ENCODE measurements at regions not wholly inside any gene's neighbourhood (a gene's known extent, or its start where the extent isn't known, plus 50 kb on each side); places are given as distances from the start of the nearest gene placed in this dataset.
"Not testable (repeated sequence)": the region's sequence is repeated elsewhere in the genome, so short reads cannot be mapped to it uniquely, and the experiment has no call there.

- peak; percentile 46 for ATAC-seq
- H3K4me1 Mint-ChIP-seq, result no peaks in the 10 kb centered on the region
- peaks cover 3% of the 10 kb centered on the region for H3K9me3 Mint-ChIP-seq
- H3K36me3 Mint-ChIP-seq, result no peaks in the 10 kb centered on the region
- H3K27me3 Mint-ChIP-seq, result no peaks in the 10 kb centered on the region
- no peak overlapping the region for H3K27ac Mint-ChIP-seq
- H3K4me3 Mint-ChIP-seq, result no peak overlapping the region
Observed at GRCh38 chr5:74402553-74402952, 238.0 kb downstream of the ENC1 start.

DNA sequence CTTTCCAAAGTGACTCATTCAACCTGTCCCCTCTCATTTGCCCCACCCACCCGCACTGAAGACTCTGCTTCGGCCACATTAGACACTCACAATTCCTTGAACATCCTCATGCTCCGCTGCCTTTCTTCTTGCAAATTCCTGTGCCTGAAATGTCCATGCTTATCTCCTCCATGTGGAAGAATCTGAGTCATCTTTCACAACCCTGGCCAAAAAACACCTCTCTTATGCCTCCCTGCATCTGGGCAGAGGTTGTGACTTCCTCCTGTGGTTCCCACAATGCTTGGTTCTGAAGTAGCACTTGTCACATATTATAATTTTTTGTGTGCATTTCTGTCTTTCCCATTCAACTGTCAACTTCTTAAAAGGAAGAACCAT, 238.6 kb downstream of the ENC1 start:
- peaks cover 3% of the 10 kb centered on the region for H3K9me3 Mint-ChIP-seq

GRCh38 chr5:74401281-74401945, 239.1 kb downstream of the ENC1 start:
- no peak overlapping the region for H3K4me3 Mint-ChIP-seq
- peaks cover 3% of the 10 kb centered on the region for H3K9me3 Mint-ChIP-seq
- H3K27me3 Mint-ChIP-seq, result no peaks in the 10 kb centered on the region
- no peaks in the 10 kb centered on the region for H3K4me1 Mint-ChIP-seq
- ATAC-seq, result no peak
- H3K27ac Mint-ChIP-seq, result no peak overlapping the region
- H3K36me3 Mint-ChIP-seq, result no peaks in the 10 kb centered on the region

More for the DNA sequence above, 238.6 kb downstream of the ENC1 start:
- Mint-ChIP-seq H3K27ac (no peak overlapping the region), H3K27me3 (no peaks in the 10 kb centered on the region), H3K36me3 (no peaks in the 10 kb centered on the region), H3K4me3 (no peak overlapping the region), H3K4me1 (no peaks in the 10 kb centered on the region)
- no peak for ATAC-seq

GRCh38 chr5:74400067-74400466, 240.5 kb downstream of the ENC1 start:
- peaks cover 4% of the 10 kb centered on the region for H3K4me1 Mint-ChIP-seq
- no peaks in the 10 kb centered on the region for H3K36me3 Mint-ChIP-seq
- H3K27me3 Mint-ChIP-seq, result no peaks in the 10 kb centered on the region
- no peak overlapping the region for H3K27ac Mint-ChIP-seq
- H3K9me3 Mint-ChIP-seq, result peaks cover 3% of the 10 kb centered on the region
- no peak for ATAC-seq
- H3K4me3 Mint-ChIP-seq, result no peak overlapping the region

DNA sequence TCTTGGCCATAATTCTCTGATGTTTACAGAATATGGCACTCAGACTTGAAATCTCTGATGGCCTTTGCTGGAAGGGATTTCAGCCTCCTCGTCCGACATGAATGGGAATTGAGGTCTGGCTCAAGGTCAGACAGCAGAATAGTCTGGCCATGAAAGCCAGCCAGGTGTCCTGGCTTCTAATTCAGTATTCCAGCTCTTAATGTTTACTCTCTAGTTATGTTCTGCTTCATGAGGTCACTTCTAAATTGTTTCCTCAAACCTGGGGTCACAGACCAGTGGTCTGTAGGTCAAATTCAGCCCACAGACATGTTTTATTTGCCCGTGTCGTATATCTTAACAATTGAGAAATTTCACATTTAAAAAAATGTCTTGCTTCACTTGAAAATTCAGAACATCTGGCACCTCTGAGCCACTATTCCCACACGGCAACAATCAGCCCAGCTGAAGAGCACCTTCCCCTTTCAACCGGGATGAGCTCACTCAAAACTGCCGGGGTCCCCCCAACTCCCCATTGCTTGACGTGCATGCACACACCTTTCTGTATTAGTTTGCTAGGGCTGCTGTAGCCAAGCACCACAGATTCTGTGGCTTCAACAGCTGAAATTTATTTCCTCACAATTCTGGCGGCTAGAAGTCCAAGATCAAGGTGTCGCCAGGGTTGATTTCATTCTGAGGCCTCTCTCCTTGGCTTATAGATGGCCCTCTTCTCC, 243.5 kb downstream of the ENC1 start:
- Mint-ChIP-seq H3K36me3 (no peaks in the 10 kb centered on the region), H3K4me1 (peaks cover 13% of the 10 kb centered on the region), H3K27ac (no peak overlapping the region), H3K9me3 (peaks cover 3% of the 10 kb centered on the region), H3K27me3 (no peaks in the 10 kb centered on the region), H3K4me3 (no peak overlapping the region)
- ATAC-seq, result no peak

DNA sequence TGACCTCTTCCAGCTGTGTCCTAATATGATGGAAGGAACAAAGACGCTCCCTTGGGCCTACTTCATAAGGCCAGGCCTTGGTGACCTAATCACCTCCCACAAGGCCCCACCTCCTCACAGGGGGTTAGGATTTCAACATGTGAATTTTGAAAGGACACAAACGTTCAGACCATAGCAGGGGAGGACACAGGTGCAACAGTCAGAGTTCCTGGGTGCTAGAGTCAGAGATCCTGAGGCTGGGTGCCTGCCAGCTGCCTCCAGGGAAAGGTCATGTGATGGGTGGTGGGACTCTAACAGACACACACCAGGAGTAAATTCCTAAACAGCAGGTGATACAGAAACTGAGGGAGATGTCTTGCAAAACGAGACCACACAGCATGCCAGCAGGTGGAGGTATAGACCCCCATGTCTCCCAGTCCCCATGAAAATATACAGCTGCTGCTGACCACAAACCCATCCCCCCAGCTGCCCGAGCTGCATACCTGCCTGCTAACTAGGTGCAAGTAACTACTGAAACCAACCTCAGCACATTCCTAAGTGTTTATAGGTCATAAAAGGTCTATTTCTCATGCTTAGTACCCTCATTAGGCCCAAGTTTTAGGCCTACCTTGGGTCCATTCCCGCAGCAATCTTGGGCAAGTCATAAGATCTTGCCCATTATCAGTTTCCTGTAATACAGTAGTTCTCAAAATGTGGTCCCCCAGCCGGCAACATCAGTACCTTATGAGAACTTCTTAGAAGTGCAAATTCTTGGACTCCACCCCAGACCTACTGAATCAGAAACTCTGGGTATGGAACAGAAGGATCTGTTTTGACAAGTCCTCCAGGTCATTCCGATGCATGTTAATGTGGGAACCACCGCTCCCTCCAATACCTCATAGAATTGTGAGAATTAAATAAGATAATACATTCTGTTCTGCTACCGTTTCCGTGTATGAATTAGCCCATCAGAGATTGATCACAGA, 245.3 kb downstream of the ENC1 start:
- H3K36me3 Mint-ChIP-seq, result no peaks in the 10 kb centered on the region
- no peaks in the 10 kb centered on the region for H3K27me3 Mint-ChIP-seq
- ATAC-seq, result no peak
- peaks cover 3% of the 10 kb centered on the region for H3K9me3 Mint-ChIP-seq
- H3K4me1 Mint-ChIP-seq, result peaks cover 13% of the 10 kb centered on the region
- no peak overlapping the region for H3K27ac Mint-ChIP-seq
- H3K4me3 Mint-ChIP-seq, result no peak overlapping the region

- peaks cover 13% of the 10 kb centered on the region for H3K4me1 Mint-ChIP-seq
- no peaks in the 10 kb centered on the region for H3K27me3 Mint-ChIP-seq
- no peaks in the 10 kb centered on the region for H3K36me3 Mint-ChIP-seq
- no peak overlapping the region for H3K4me3 Mint-ChIP-seq
- no peak overlapping the region for H3K27ac Mint-ChIP-seq
- peaks cover 3% of the 10 kb centered on the region for H3K9me3 Mint-ChIP-seq
- no peak for ATAC-seq
Observed at GRCh38 chr5:74394528-74394915, 246.0 kb downstream of the ENC1 start.

DNA sequence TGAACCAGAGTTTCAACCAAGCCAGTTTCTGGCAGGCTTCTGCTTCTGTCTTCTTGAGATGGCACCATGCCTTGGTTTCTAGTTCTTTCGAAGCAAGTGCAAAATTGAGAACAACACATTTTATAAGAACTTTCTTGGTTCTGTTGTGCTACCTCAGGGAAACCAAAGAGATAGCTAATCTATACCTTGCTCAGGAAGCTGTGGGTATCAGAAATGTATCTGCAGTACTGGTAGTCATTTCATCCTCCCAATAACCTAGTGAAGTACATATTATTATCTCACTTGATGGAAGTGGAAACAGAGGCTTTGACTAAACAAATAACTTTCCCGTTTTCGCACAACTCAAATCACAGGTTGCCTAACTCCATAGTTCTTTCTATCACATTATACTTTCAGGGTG, 246.6 kb downstream of the ENC1 start:
- Mint-ChIP-seq H3K36me3 (no peaks in the 10 kb centered on the region), H3K4me3 (no peak overlapping the region), H3K27ac (no peak overlapping the region), H3K9me3 (no peaks in the 10 kb centered on the region), H3K4me1 (peaks cover 13% of the 10 kb centered on the region), H3K27me3 (no peaks in the 10 kb centered on the region)
- ATAC-seq, result no peak

- ATAC-seq, result no peak
- H3K27ac Mint-ChIP-seq, result no peak overlapping the region
- no peaks in the 10 kb centered on the region for H3K27me3 Mint-ChIP-seq
- no peak overlapping the region for H3K4me3 Mint-ChIP-seq
- no peaks in the 10 kb centered on the region for H3K9me3 Mint-ChIP-seq
- H3K4me1 Mint-ChIP-seq, result peaks cover 13% of the 10 kb centered on the region
- H3K36me3 Mint-ChIP-seq, result no peaks in the 10 kb centered on the region
Observed at GRCh38 chr5:74392711-74393351, 247.7 kb downstream of the ENC1 start.

GRCh38 chr5:74391410-74391809, 249.1 kb downstream of the ENC1 start:
- Mint-ChIP-seq H3K27ac (no peak overlapping the region), H3K9me3 (no peaks in the 10 kb centered on the region), H3K4me1 (peaks cover 13% of the 10 kb centered on the region), H3K27me3 (no peaks in the 10 kb centered on the region), H3K36me3 (no peaks in the 10 kb centered on the region), H3K4me3 (no peak overlapping the region)
- ATAC-seq, result no peak

GRCh38 chr5:74390822-74391221, 249.7 kb downstream of the ENC1 start:
- Mint-ChIP-seq H3K27ac (no peak overlapping the region), H3K4me1 (peaks cover 13% of the 10 kb centered on the region), H3K4me3 (no peak overlapping the region), H3K9me3 (no peaks in the 10 kb centered on the region), H3K27me3 (no peaks in the 10 kb centered on the region), H3K36me3 (no peaks in the 10 kb centered on the region)
- ATAC-seq, result no peak

GRCh38 chr5:74390306-74390637, 250.3 kb downstream of the ENC1 start:
- Mint-ChIP-seq H3K4me3 (no peak overlapping the region), H3K27ac (no peak overlapping the region), H3K36me3 (no peaks in the 10 kb centered on the region), H3K9me3 (no peaks in the 10 kb centered on the region), H3K27me3 (peaks cover under 1% of the 10 kb centered on the region), H3K4me1 (peaks cover 13% of the 10 kb centered on the region)
- ATAC-seq, result no peak

DNA sequence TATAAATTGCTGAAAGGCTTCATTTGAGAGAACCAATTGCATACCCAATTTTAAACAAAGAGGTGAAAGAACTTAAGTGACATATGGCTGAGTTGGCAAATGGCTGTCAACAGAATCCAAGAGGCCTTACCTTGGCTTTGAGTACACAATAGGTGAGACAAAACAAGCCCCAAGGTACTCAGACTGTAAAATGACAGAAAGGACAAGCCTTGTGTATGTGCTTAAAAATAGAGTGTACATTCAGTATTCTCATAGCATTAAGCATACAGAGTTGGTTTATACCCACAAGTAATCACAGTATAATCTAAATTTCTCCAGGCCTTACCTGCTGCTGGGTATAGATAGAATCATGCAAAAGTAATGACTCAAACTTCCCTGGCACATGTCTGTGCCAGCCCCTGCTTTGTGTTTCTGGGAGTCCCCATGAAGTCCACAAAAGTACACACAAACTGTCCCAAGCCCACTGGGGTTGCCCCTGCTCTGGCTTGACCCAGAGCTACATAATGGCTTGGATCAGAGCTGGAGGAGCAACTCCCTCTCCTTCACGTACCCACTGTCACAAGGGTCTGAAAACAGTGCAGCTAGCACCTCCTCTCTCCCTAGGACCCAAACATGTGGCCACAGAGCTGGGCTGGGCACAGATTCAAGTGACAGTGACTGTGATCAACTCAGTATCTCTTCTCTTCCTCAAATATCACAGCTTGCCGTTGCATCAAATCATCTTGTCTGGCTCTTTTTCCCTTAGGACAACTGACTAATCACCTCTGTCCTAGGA, 250.8 kb downstream of the ENC1 start:
- Mint-ChIP-seq H3K36me3 (no peaks in the 10 kb centered on the region), H3K4me3 (no peak overlapping the region), H3K4me1 (peaks cover 9% of the 10 kb centered on the region), H3K27ac (no peak overlapping the region), H3K27me3 (peaks cover 6% of the 10 kb centered on the region), H3K9me3 (no peaks in the 10 kb centered on the region)
- ATAC-seq, result peak; percentile 46

DNA sequence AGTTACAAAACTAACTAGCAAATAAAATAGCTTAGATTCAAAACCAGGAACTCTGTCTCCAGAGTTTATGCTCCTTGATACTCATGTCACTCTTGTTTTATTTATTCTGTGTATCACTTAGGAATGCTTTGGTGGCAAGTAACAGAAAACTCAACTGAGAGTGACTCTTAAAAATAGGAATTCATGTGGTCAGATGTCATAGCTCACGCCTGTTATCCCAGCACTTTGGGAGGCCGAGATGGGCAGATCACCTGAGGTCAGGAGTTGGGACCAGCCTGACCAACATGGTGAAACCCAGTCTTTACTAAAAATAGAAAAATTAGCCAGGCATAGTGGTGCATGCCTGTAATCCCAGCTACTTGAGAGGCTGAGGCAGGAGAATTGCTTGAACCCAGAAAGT, 252.1 kb downstream of the ENC1 start:
- not testable (repeated sequence) for H3K36me3 Mint-ChIP-seq, H3K4me3 Mint-ChIP-seq, H3K4me1 Mint-ChIP-seq, ATAC-seq, H3K9me3 Mint-ChIP-seq, H3K27ac Mint-ChIP-seq
- H3K27me3 Mint-ChIP-seq, result peaks cover 15% of the 10 kb centered on the region

Data from stimulated activated memory B cell treated with anti-CD40 and anti-IgM and Interleukin-4, amounts not matched to agents 10 μg/mL and 1 μg/mL and 100 μg/mL, for 72 hours (primary cell).